HepG2 (cell line): ENCODE measurements at regions not wholly inside any gene's neighbourhood (a gene's known extent, or its start where the extent isn't known, plus 50 kb on each side); places are given as distances from the start of the nearest gene placed in this dataset.

Experiments
- ATAC-seq: fragments of 200-7000 bp; cut with Tn5 transposase; 3 replicates; pipeline ENCODE4 v1.9.1; 2020; ENCODE audit warnings: mild to moderate bottlenecking, moderate library complexity
- BruUV-seq: library from RNA; stranded (reverse); fragments of 400-500 nt; replicated peaks from 2 replicates; lab custom pipeline; 2021; lab: Mats Ljungman, UMichigan
- CTCF ChIA-PET: fragments of 300-600 bp; formaldehyde crosslinking; extraction: SDS; loops from one replicate; lab custom pipeline; 2021; ENCODE audit warnings: low total read pairs, inconsistent platforms, low intra/inter-chr PET ratio; lab: Yijun Ruan, JAX
- POLR2A ChIA-PET: fragments of 350-600 bp; sonication (Branson Sonifier 250); formaldehyde crosslinking; loops from one replicate; lab custom pipeline; 2020; ENCODE audit warnings: antibody characterized with exemption, inconsistent platforms; lab: Yijun Ruan, JAX
- DNase-seq: peaks from one replicate; pipeline ENCODE4 v3.0.0-alpha.2; 2015; ENCODE audit warnings: low spot score
- FAIRE-seq: peaks from 3 replicates; lab custom pipeline; 2011; peaks lifted over from hg19 to GRCh38; lab: Jason Lieb, UNC
- H2AFZ ChIP-seq: one replicate; pipeline ENCODE4 v1.6.1; 2011; ENCODE audit warnings: low read length, inconsistent platforms
- H3K27ac ChIP-seq: fragments of 300-600 bp; 3 replicates; pipeline ENCODE4 v1.8.0; 2011; ENCODE audit warnings: mixed run types, mild to moderate bottlenecking, mixed read lengths, low read length, inconsistent platforms; ENCODE audit not compliant: insufficient read depth; ENCODE audit errors: extremely low read length
- H3K27me3 ChIP-seq, 2 experiments: fragments of 200-600 bp in 1 of 2; 2 replicates in 1 of 2; 3 replicates in 1 of 2; pipeline versions ENCODE4 v1.6.0 to v1.8.0; 2011; ENCODE audit warnings: low read length in 2 of 2, mild to moderate bottlenecking in 2 of 2, moderate library complexity in 2 of 2, inconsistent platforms in 1 of 2; ENCODE audit not compliant: insufficient read depth in 2 of 2, control insufficient read depth in 1 of 2
- H3K36me3 ChIP-seq, 2 experiments: fragments of 200-600 bp in 1 of 2; replicated peaks in 1 of 2; 2 replicates in 1 of 2; 3 replicates in 1 of 2; pipeline versions ENCODE4 v1.5.1 to v1.8.0; 2011; ENCODE audit warnings: low read length in 2 of 2, inconsistent platforms in 1 of 2; ENCODE audit not compliant: insufficient read depth in 2 of 2, control insufficient read depth in 1 of 2
- H3K4me1 ChIP-seq: 2 replicates; pipeline ENCODE4 v1.5.1; 2012; ENCODE audit warnings: low read length, inconsistent platforms; ENCODE audit not compliant: insufficient read depth
- H3K4me2 ChIP-seq: 2 replicates; pipeline ENCODE4 v1.6.0; 2011; ENCODE audit warnings: low read depth, low read length, inconsistent platforms
- H3K4me3 ChIP-seq, 3 experiments: fragments of 200-600 bp in 1 of 3; sonication (generic), shearing (Covaris generic) in 1 of 3; replicated peaks in 1 of 3; 2 replicates each; pipeline ENCODE4 v1.5.1; 2011 to 2016; ENCODE audit warnings: low read length in 3 of 3, inconsistent platforms in 2 of 3, low read depth in 2 of 3, mild to moderate bottlenecking in 2 of 3, control low read depth in 1 of 3, mixed read lengths in 1 of 3; ENCODE audit not compliant: insufficient read depth in 1 of 3
- H3K79me2 ChIP-seq: one replicate; pipeline ENCODE4 v1.6.1; 2011; ENCODE audit warnings: low read length, inconsistent platforms; ENCODE audit not compliant: insufficient read depth
- H3K9ac ChIP-seq: 2 replicates; pipeline ENCODE4 v1.6.0; 2011; ENCODE audit warnings: mild to moderate bottlenecking, low read depth, low read length, inconsistent platforms; ENCODE audit not compliant: insufficient read depth
- H3K9me3 ChIP-seq: 2 replicates; pipeline ENCODE4 v1.5.1; 2012; ENCODE audit warnings: mild to moderate bottlenecking, low read length
- H4K20me1 ChIP-seq: 2 replicates; pipeline ENCODE4 v1.6.0; 2011; ENCODE audit warnings: inconsistent platforms, mild to moderate bottlenecking, low read length, moderate library complexity; ENCODE audit not compliant: insufficient read depth
- CSRNP1 ChIP-seq: sonication (generic); formaldehyde crosslinking; IDR thresholded peaks from 2 replicates; pipeline ENCODE4 v1.8.1; 2023; ENCODE audit warnings: mild to moderate bottlenecking, missing genetic modification reagents
- MLLT10 ChIP-seq: sonication (generic); formaldehyde crosslinking; IDR thresholded peaks from 2 replicates; pipeline ENCODE4 v1.4.0; 2020; ENCODE audit warnings: missing genetic modification reagents
- MTA3 ChIP-seq: sonication (generic); formaldehyde crosslinking; IDR thresholded peaks from 2 replicates; pipeline ENCODE4 v1.4.0; 2020; ENCODE audit warnings: missing genetic modification reagents
- PRPF4 ChIP-seq: fragments of 200-400 bp; formaldehyde crosslinking; IDR thresholded peaks from 2 replicates; pipeline ENCODE4 v1.6.1; 2016; ENCODE audit warnings: low read length, low read depth; ENCODE audit not compliant: poor library complexity, severe bottlenecking
- SNAPC4 ChIP-seq: sonication (generic); formaldehyde crosslinking; IDR thresholded peaks from 2 replicates; pipeline ENCODE4 v1.4.0; 2020; ENCODE audit warnings: mild to moderate bottlenecking, missing genetic modification reagents
- TFDP1 ChIP-seq: IDR thresholded peaks from 2 replicates; pipeline ENCODE4 v1.6.1; 2016; ENCODE audit warnings: missing compliant biosample characterization, missing genetic modification reagents, borderline replicate concordance
- ZNF703 ChIP-seq: sonication (generic); formaldehyde crosslinking; IDR thresholded peaks from 2 replicates; pipeline ENCODE4 v1.5.1; 2020; ENCODE audit warnings: missing genetic modification reagents, mild to moderate bottlenecking, moderate library complexity, borderline replicate concordance
- WGBS: methylation state at CpG from one replicate; pipeline ENCODE4 v1.1.6; 2017; ENCODE audit warnings: low lambda C conversion rate; 5-methylcytosine and 5-hydroxymethylcytosine counted together
- in situ Hi-C: cut with HindIII; loops from 2 replicates; pipeline ENCODE4 v1.10.0; 2017; ENCODE audit warnings: low pct_unique_long_range_greater_than_20kb; ENCODE audit not compliant: extremely low pct_ligation_motif_present
- intact Hi-C: fragments of 100-400 bp; cut with micrococcal nuclease; formaldehyde crosslinking; loops from one replicate; pipeline ENCODE4 v1.10.0; 2022; ENCODE audit not compliant: unreplicated experiment

- TF ChIP-seq PRPF4, result no peak
- TF ChIP-seq MTA3 (CRISPR knock-in tag), result no peak
Measured at GRCh38 chr2:117299451-117299850, 515.0 kb upstream of the DDX18 start (continued).

- Histone ChIP-seq H2AFZ (no peak overlapping the region), H3K27ac (no peak overlapping the region), H3K36me3 (no peaks in the 10 kb centered on the region), H3K4me3 (no peak overlapping the region), H3K4me2 (no peak overlapping the region), H3K9me3 (no peaks in the 10 kb centered on the region), H3K4me1 (no peaks in the 10 kb centered on the region), H3K9ac (no peak overlapping the region), H4K20me1 (no peaks in the 10 kb centered on the region), H3K27me3 (no peaks in the 10 kb centered on the region), H3K79me2 (no peaks in the 10 kb centered on the region)
- ATAC-seq (no peak; the same call in 1 of the 3 replicates), DNase-seq (no peak), FAIRE-seq (no peak)
- ChIA-PET POLR2A (no interaction called here), CTCF (no interaction called here)
- BruUV-seq, result no TSS peak
- in situ Hi-C loops, result no loop called here
- WGBS, result 10% methylated on average over 5 of the region's 7 CpGs
- intact Hi-C loops, result no loop called here
- TF ChIP-seq SNAPC4 (CRISPR knock-in tag) (no peak), ZNF703 (CRISPR knock-in tag) (no peak), TFDP1 (CRISPR knock-in tag) (no peak), CSRNP1 (no peak), MLLT10 (CRISPR knock-in tag) (no peak)
Measured at GRCh38 chr2:117308861-117309770, 505.4 kb upstream of the DDX18 start.
